OCI-LY1 (cell line): ENCODE measurements at regions not wholly inside any gene's neighbourhood (a gene's known extent, or its start where the extent isn't known, plus 50 kb on each side); places are given as distances from the start of the nearest gene placed in this dataset.

ENCODE experiments used
- H2AFZ ChIP-seq: fragments of 200-600 bp; sonication (generic), shearing (Covaris generic); 2 replicates; pipeline ENCODE4 v1.6.0; 2014; ENCODE audit warnings: antibody characterized with exemption, mild to moderate bottlenecking, low read length
- H3F3A ChIP-seq: fragments of 200-600 bp; sonication (generic), shearing (Covaris generic); 2 replicates; pipeline ENCODE4 v1.6.0; 2014; ENCODE audit warnings: mild to moderate bottlenecking, antibody characterized with exemption, low read length, moderate library complexity; ENCODE audit not compliant: insufficient read depth
- H3K27ac ChIP-seq: fragments of 200-600 bp; sonication (generic); 2 replicates; pipeline ENCODE4 v1.5.1; 2014; ENCODE audit warnings: low read length, mixed run types, mild to moderate bottlenecking, low read depth; ENCODE audit not compliant: poor library complexity, severe bottlenecking
- H3K27me3 ChIP-seq: fragments of 200-600 bp; sonication (generic); 2 replicates; pipeline ENCODE4 v1.6.0; 2014; ENCODE audit warnings: antibody characterized with exemption, mild to moderate bottlenecking, low read length, moderate library complexity; ENCODE audit not compliant: insufficient read depth
- H3K36me3 ChIP-seq: fragments of 200-600 bp; sonication (generic); 2 replicates; pipeline ENCODE4 v1.6.1; 2014; ENCODE audit warnings: mild to moderate bottlenecking, antibody characterized with exemption, low read length, moderate library complexity, mixed read lengths; ENCODE audit not compliant: insufficient read depth
- H3K4me1 ChIP-seq: fragments of 200-600 bp; sonication (generic); 2 replicates; pipeline ENCODE4 v1.5.1; 2014; ENCODE audit warnings: mild to moderate bottlenecking, low read length, moderate library complexity; ENCODE audit not compliant: insufficient read depth, severe bottlenecking
- H3K4me2 ChIP-seq: fragments of 200-600 bp; sonication (generic), shearing (Covaris generic); 2 replicates; pipeline ENCODE4 v1.6.1; 2014; ENCODE audit warnings: low read length
- H3K4me3 ChIP-seq: fragments of 200-600 bp; sonication (generic); 2 replicates; pipeline ENCODE4 v1.5.1; 2014; ENCODE audit warnings: low read length, low read depth, mild to moderate bottlenecking, mixed read lengths; ENCODE audit not compliant: poor library complexity, severe bottlenecking
- H3K79me2 ChIP-seq: fragments of 200-600 bp; shearing (Covaris generic); 2 replicates; pipeline ENCODE4 v1.6.1; 2016; ENCODE audit warnings: mixed run types, low read length, mixed read lengths; ENCODE audit not compliant: insufficient read depth
- H3K9ac ChIP-seq: fragments of 200-600 bp; sonication (generic), shearing (Covaris generic); 2 replicates; pipeline ENCODE4 v1.6.1; 2014; ENCODE audit warnings: mild to moderate bottlenecking, low read length, mixed read lengths
- H3K9me2 ChIP-seq: fragments of 200-600 bp; sonication (generic), shearing (Covaris generic); 2 replicates; pipeline ENCODE4 v1.6.1; 2014; ENCODE audit warnings: low read depth, mild to moderate bottlenecking, low read length, mixed read lengths
- H3K9me3 ChIP-seq: fragments of 200-600 bp; shearing (Covaris generic); 2 replicates; pipeline ENCODE4 v1.6.1; 2014; ENCODE audit warnings: low read length, mixed read lengths
- H4K20me1 ChIP-seq: fragments of 200-600 bp; sonication (generic), shearing (Covaris generic); 2 replicates; pipeline ENCODE4 v1.6.0; 2016; ENCODE audit warnings: mild to moderate bottlenecking, low read length; ENCODE audit not compliant: insufficient read depth
- CTCF ChIP-seq: fragments of 200-600 bp; sonication (generic), shearing (Covaris generic); IDR thresholded peaks from 2 replicates; pipeline ENCODE4 v1.5.1; 2017; ENCODE audit warnings: mild to moderate bottlenecking, antibody characterized with exemption, low read length, moderate library complexity, mixed read lengths
- EZH2 ChIP-seq: fragments of 200-600 bp; sonication (generic), shearing (Covaris generic); IDR thresholded peaks from 2 replicates; pipeline ENCODE4 v1.8.0; 2017; ENCODE audit warnings: borderline replicate concordance, mixed run types, mild to moderate bottlenecking, antibody characterized with exemption, low read length, moderate library complexity, mixed read lengths

- Histone ChIP-seq H3F3A (no peaks in the 10 kb centered on the region), H3K27ac (no peak overlapping the region), H3K9me3 (no peaks in the 10 kb centered on the region), H3K4me2 (no peak overlapping the region), H2AFZ (no peak overlapping the region), H3K4me1 (no peaks in the 10 kb centered on the region), H3K4me3 (no peak overlapping the region), H3K9me2 (no peaks in the 10 kb centered on the region), H3K36me3 (no peaks in the 10 kb centered on the region), H3K9ac (no peak overlapping the region), H3K79me2 (no peaks in the 10 kb centered on the region), H4K20me1 (no peaks in the 10 kb centered on the region), H3K27me3 (no peaks in the 10 kb centered on the region)
- TF ChIP-seq CTCF = no peak
- no peak for TF ChIP-seq EZH2
Measured at GRCh38 chr11:29260939-29261705, 755.7 kb downstream of the KCNA4 start.

DNA sequence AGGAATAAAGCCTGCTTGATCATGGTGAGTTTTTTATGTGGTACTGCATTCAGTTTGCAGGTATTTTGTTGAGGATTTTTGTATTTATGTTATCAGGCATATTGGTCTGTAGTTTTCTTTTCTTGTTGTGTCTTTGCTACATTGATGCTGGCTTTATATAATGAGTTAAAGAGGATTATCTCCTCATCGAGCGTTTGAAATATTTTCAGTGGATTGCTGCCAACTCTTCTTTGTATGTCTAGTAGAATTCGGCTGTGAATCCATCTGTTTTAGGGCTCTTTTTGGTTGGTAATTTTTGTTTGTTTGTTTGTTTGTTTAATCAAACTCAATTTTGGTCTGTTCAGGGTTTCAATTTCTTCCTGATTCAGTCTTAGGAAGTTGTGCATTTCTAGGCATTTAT is 758.4 kb downstream of the KCNA4 start:
- TF ChIP-seq EZH2 = no peak
- no peaks in the 10 kb centered on the region for H3K9me2 ChIP-seq
- H3K27ac ChIP-seq = no peak overlapping the region
- H3K4me1 ChIP-seq = no peaks in the 10 kb centered on the region
- H3K79me2 ChIP-seq = no peaks in the 10 kb centered on the region
- no peak overlapping the region for H3K9ac ChIP-seq
- H3K4me2 ChIP-seq = no peak overlapping the region
- no peak overlapping the region for H2AFZ ChIP-seq
- no peaks in the 10 kb centered on the region for H3K27me3 ChIP-seq
- H3F3A ChIP-seq = no peaks in the 10 kb centered on the region
- no peak overlapping the region for H3K4me3 ChIP-seq
- H3K36me3 ChIP-seq = no peaks in the 10 kb centered on the region
- no peaks in the 10 kb centered on the region for H3K9me3 ChIP-seq
- H4K20me1 ChIP-seq = no peaks in the 10 kb centered on the region

GRCh38 chr11:29256580-29256979 is 760.2 kb downstream of the KCNA4 start:
- Histone ChIP-seq H3K27ac (no peak overlapping the region), H3K9ac (no peak overlapping the region), H2AFZ (no peak overlapping the region), H3K36me3 (no peaks in the 10 kb centered on the region), H3K27me3 (no peaks in the 10 kb centered on the region), H3K4me1 (no peaks in the 10 kb centered on the region), H3K9me2 (no peaks in the 10 kb centered on the region), H4K20me1 (no peaks in the 10 kb centered on the region), H3K4me2 (no peak overlapping the region), H3K9me3 (no peaks in the 10 kb centered on the region), H3K4me3 (no peak overlapping the region), H3K79me2 (no peaks in the 10 kb centered on the region), H3F3A (no peaks in the 10 kb centered on the region)
- TF ChIP-seq EZH2 (no peak), CTCF (no peak)

- Histone ChIP-seq H3K27ac (no peak overlapping the region), H3K9me2 (no peaks in the 10 kb centered on the region), H3K4me3 (no peak overlapping the region), H4K20me1 (no peaks in the 10 kb centered on the region), H3K4me1 (no peaks in the 10 kb centered on the region), H3K9me3 (no peaks in the 10 kb centered on the region), H2AFZ (no peak overlapping the region), H3K79me2 (no peaks in the 10 kb centered on the region), H3K27me3 (no peaks in the 10 kb centered on the region), H3F3A (no peaks in the 10 kb centered on the region), H3K9ac (no peak overlapping the region), H3K36me3 (no peaks in the 10 kb centered on the region), H3K4me2 (no peak overlapping the region)
- TF ChIP-seq CTCF = no peak
- no peak for TF ChIP-seq EZH2
Measured at GRCh38 chr11:29255401-29255800, 761.4 kb downstream of the KCNA4 start.
